Stomach (tissue), 8 donors: ENCODE measurements at regions not wholly inside any gene's neighbourhood (a gene's known extent, or its start where the extent isn't known, plus 50 kb on each side); places are given as distances from the start of the nearest gene placed in this dataset.
A peak's percentile ranks its signal among the peaks of the same experiment; 100 is the strongest.

Experiments used
- DNase-seq, 2 donors: peaks; one replicate each; pipeline versions ENCODE4 v3.0.0 to v3.0.0-alpha.2; 2013 to 2019
- H3K27ac ChIP-seq, 5 donors: fragments of 200-600 bp in 4 of 5; sonication (generic) in 4 of 5; one replicate each; pipeline ENCODE4 v1.5.1; 2013 to 2019; ENCODE audit warnings: mild to moderate bottlenecking in 1 of 5, moderate library complexity in 1 of 5
- H3K27me3 ChIP-seq, 3 donors: fragments of 200-600 bp; sonication (generic); one replicate each; pipeline ENCODE4 v1.5.1; 2017 to 2019; ENCODE audit warnings: mixed run types in 1 of 3
- H3K36me3 ChIP-seq, 4 donors: fragments of 200-600 bp; sonication (generic); 1 replicate in 3 of 4; 2 replicates in 1 of 4; pipeline ENCODE4 v1.5.1; 2016 to 2019
- H3K4me1 ChIP-seq, 4 donors: fragments of 200-600 bp; sonication (generic); one replicate each; pipeline ENCODE4 v1.5.1; 2016 to 2019
- H3K4me3 ChIP-seq, 4 donors: fragments of 200-600 bp; sonication (generic) in 3 of 4; one replicate each; pipeline ENCODE4 v1.5.1; 2016 to 2019; ENCODE audit warnings: mild to moderate bottlenecking in 1 of 4
- H3K9me3 ChIP-seq, 4 donors: fragments of 200-600 bp; sonication (generic); one replicate each; pipeline ENCODE4 v1.5.1; 2016 to 2019
- CTCF ChIP-seq, 7 experiments: fragments of 450-650 bp in 4 of 7; fragments of 200-600 bp in 3 of 7; sonication (generic) in 3 of 7; IDR thresholded peaks; one replicate each; pipeline ENCODE4 v1.5.1; 2016 to 2019; ENCODE audit warnings: antibody characterized with exemption in 7 of 7, control low read depth in 2 of 7, mild to moderate bottlenecking in 1 of 7
- EP300 ChIP-seq: sonication (generic); formaldehyde crosslinking; IDR thresholded peaks from one replicate; pipeline ENCODE4 v1.6.1; 2017; ENCODE audit warnings: antibody characterized with exemption
- POLR2A ChIP-seq, 4 donors: fragments of 450-650 bp; IDR thresholded peaks; one replicate each; pipeline ENCODE4 v1.6.1; 2016; ENCODE audit warnings: antibody characterized with exemption in 4 of 4, control low read depth in 2 of 4, mild to moderate bottlenecking in 1 of 4, moderate library complexity in 1 of 4
- POLR2AphosphoS5 ChIP-seq, 3 donors: sonication (generic); formaldehyde crosslinking; IDR thresholded peaks; one replicate each; pipeline ENCODE4 v1.6.1; 2016; ENCODE audit warnings: antibody characterized with exemption in 3 of 3
- WGBS, 5 donors: extraction: QIAGEN DNeasy Blood & Tissue Kit in 3 of 5; methylation state at CpG; one replicate each; pipeline versions ENCODE4 v1.1.5 to v1.1.7; 2013 to 2018; 5-methylcytosine and 5-hydroxymethylcytosine counted together
- intact Hi-C: fragments of 100-400 bp; cut with DNase I; formaldehyde crosslinking; loops from one replicate; pipeline ENCODE4 v1.15.1; 2023; ENCODE audit warnings: low total_unique reads
- donor health status: healthy with polysubstance abuse.
- donor health status: Bipolar disorder and iron deficiency.
- donor health status: healthy.

- H3K4me1 ChIP-seq, result peaks cover 16 to 38% (median 29%) of the 10 kb centered on the region in 4 donors
- DNase-seq, result no peak
- 69 to 94% (median 79%) methylated on average over 4 of the region's 4 CpGs for WGBS, 5 donors
- peak overlapping the region in 3 of 5 donors; percentile 22 to 92 (median 40) for H3K27ac ChIP-seq
- H3K36me3 ChIP-seq, result no peaks in the 10 kb centered on the region
- no peaks in the 10 kb centered on the region for H3K9me3 ChIP-seq
- no peak overlapping the region for H3K4me3 ChIP-seq
- no peaks in the 10 kb centered on the region for H3K27me3 ChIP-seq
- intact Hi-C loops, result no loop called here
- no peak for TF ChIP-seq POLR2AphosphoS5 (IDR thresholded peaks at IDR 0.05)
- no peak for TF ChIP-seq CTCF (IDR thresholded peaks at IDR 0.05)
- no peak for TF ChIP-seq EP300
- TF ChIP-seq POLR2A (IDR thresholded peaks at IDR 0.05), result no peak
Measured at GRCh38 chr10:31136386-31136785, 104.7 kb upstream of the ZNF438 start.

- 29 to 51% (median 42%) methylated on average over 9 of the region's 9 CpGs for WGBS, 5 donors
- intact Hi-C loops, result no loop called here
- peak overlapping the region in 3 of 5 donors; percentile 22 to 92 (median 40) for H3K27ac ChIP-seq
Measured at GRCh38 chr10:31136930-31137885, 105.5 kb upstream of the ZNF438 start.

GRCh38 chr10:31138026-31138553 is 106.4 kb upstream of the ZNF438 start:
- intact Hi-C loops, result no loop called here
- Histone ChIP-seq H3K9me3 (no peaks in the 10 kb centered on the region), H3K27ac (no peak overlapping the region), H3K4me3 (no peak overlapping the region), H3K27me3 (no peaks in the 10 kb centered on the region), H3K4me1 (peaks cover 16 to 38% (median 26%) of the 10 kb centered on the region in 4 donors), H3K36me3 (no peaks in the 10 kb centered on the region)
- TF ChIP-seq POLR2A (IDR thresholded peaks at IDR 0.05) (no peak), EP300 (no peak)
- DNase-seq, result no peak
- WGBS, 5 donors, result 43 to 60% (median 53%) methylated on average over 3 of the region's 3 CpGs

More at GRCh38 chr10:31136930-31137885, 105.5 kb upstream of the ZNF438 start:
- no peak for DNase-seq
- no peaks in the 10 kb centered on the region for H3K36me3 ChIP-seq
- peaks cover 16 to 38% (median 29%) of the 10 kb centered on the region in 4 donors for H3K4me1 ChIP-seq
- no peaks in the 10 kb centered on the region for H3K9me3 ChIP-seq
- H3K27me3 ChIP-seq, result no peaks in the 10 kb centered on the region
- no peak overlapping the region for H3K4me3 ChIP-seq
- no peak for TF ChIP-seq CTCF (IDR thresholded peaks at IDR 0.05)
- TF ChIP-seq POLR2A (IDR thresholded peaks at IDR 0.05), result no peak
- TF ChIP-seq POLR2AphosphoS5 (IDR thresholded peaks at IDR 0.05), result no peak
- TF ChIP-seq EP300, result no peak

- Histone ChIP-seq H3K4me1 (peaks cover 2 to 28% (median 12%) of the 10 kb centered on the region in 4 donors), H3K27me3 (no peaks in the 10 kb centered on the region), H3K4me3 (no peak overlapping the region), H3K36me3 (no peaks in the 10 kb centered on the region), H3K27ac (no peak overlapping the region), H3K9me3 (no peaks in the 10 kb centered on the region)
- TF ChIP-seq EP300, result no peak
- TF ChIP-seq POLR2A (IDR thresholded peaks at IDR 0.05), result no peak
- TF ChIP-seq CTCF (IDR thresholded peaks at IDR 0.05), result no peak
- no peak for TF ChIP-seq POLR2AphosphoS5 (IDR thresholded peaks at IDR 0.05)
- 75 to 88% (median 83%) methylated on average over 6 of the region's 6 CpGs for WGBS, 5 donors
- intact Hi-C loops, result no loop called here
- DNase-seq, result no peak
Measured at GRCh38 chr10:31139497-31139896, 107.8 kb upstream of the ZNF438 start.
